Right lung (tissue), 2 donors: ENCODE measurements at regions not wholly inside any gene's neighbourhood (a gene's known extent, or its start where the extent isn't known, plus 50 kb on each side); places are given as distances from the start of the nearest gene placed in this dataset.
"Not testable (repeated sequence)": the region's sequence is repeated elsewhere in the genome, so short reads cannot be mapped to it uniquely, and the experiment has no call there.

ENCODE experiments used
- DNase-seq, 2 donors: peaks; one replicate each; pipeline ENCODE4 v3.0.0-alpha.2; 2013

DNA sequence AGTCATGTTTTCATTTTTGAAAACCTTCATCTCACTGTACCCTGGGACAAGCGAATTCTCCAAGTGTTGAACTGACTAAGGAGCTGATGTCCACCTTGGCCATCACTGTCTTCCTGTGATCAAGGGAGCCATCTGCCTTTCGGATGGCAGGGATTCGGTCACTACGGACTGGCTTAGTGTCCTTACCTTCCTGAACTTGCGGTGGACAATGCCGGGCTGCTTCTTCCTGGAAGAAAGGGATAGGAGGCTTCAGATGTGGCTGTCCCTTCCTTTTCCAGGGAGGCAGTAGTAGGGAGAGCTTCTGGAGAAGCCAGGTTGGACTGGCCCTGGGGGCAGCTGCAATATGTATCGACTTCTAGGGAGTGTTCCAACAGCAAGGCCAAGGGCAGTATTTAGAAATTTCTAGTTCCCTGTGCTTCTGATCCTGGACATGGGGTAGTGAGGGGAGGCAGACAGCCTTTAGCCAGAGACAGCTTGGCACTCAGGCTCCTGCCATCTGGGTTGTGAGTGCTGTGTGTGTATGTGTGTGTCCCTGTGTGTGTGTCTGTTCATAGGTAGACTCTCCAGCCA, 114.6 kb downstream of the IER5 start:
- no peak for DNase-seq

DNA sequence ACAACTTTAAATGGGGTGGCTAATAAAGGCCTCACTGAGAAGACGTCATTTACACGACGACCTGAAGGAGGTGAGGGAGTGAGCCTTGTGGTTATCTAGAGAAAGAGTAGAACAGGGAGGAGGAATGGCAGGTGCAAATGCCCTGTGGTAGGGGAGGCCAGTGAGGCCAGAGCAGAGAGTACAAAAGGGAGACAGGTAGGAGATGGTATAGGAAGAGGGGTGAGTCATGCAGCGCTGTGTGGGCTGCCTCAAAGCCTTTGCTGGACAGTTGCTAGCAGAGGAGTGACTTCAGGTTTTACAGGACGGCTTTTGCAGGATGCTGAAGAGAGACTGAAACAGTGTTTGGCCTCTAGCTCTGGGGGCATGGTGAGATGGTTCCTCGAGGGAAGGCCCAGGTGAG, 116.0 kb downstream of the IER5 start:
- no peak for DNase-seq

DNA sequence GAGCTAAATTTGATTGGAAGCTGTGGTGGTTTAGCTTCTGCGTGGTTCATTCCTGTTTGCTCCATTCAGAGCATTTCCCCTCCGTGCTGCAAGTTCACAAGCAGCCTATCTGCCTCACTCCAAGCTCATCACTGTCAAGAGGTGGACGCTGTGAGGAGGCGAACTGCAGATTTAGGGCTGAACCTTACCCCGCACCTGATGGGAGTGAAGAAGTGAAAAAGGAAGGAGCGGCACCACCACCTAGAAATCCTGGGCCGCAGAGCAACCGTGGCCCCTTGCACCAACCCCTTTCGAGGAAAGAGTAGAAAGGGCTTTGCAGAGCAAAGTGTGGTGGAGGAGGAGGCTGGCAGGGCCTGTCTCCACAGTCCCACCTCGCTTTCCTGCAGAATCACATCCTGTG, 117.4 kb downstream of the IER5 start:
- DNase-seq, result no peak

DNA sequence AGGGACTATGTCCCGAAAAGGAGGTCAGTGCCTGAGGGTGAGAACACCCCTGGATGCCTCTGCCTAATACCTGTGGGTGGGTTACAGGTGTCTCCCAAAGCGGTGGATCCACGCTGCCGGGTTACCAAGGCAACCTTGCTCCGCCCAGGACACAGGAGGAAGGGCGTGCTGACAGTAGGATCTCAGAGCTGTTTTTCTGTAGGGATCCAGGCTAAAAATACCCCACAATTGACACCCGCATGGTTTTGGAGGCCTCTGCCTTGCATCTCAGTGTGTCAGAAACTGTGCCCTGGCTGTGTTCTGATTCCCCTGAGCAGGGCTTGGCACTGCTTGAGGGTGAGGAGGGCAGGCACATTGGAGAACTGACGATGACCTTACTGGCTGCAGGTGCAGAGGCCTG, 118.0 kb downstream of the IER5 start:
- no peak for DNase-seq

DNA sequence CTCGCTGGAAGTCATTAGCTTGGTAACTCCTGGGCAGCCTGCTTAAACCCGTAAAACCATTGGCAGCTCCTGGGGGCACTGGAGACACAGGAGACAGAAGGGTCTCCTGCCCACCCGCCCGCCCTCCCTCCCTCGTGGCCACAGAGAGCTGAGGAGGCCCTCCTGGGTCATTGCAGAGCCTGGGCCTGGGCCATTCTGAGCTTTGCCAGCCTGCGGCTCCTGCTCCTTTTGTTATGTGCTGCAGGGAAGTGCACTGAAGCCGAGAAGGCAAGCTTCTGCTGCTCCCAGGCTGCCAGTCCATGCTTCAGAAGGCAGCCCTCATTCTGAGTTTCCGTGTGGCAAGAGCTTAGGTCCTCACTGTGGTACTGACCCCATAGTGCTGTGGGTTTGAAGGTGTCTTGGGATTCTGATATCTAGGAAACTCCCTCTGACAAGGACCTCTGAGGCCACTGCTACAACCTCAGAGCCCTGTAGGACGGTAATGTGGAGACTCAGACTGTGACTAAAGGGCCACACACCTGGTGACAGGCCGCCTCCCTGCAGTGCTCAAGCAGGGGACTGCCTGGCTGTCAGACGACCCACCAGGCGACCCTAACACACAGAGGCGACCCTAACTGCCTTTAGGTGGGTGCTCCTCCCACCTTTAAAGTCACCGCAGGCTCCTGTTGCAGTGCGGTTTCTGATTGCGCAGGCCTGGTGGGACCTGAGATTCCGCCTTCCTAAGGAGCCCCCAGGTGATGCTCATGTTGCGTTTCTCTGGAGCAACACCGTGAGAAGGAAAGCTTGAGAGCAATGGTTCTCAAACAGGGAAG, 118.7 kb downstream of the IER5 start:
- DNase-seq, result no peak

DNA sequence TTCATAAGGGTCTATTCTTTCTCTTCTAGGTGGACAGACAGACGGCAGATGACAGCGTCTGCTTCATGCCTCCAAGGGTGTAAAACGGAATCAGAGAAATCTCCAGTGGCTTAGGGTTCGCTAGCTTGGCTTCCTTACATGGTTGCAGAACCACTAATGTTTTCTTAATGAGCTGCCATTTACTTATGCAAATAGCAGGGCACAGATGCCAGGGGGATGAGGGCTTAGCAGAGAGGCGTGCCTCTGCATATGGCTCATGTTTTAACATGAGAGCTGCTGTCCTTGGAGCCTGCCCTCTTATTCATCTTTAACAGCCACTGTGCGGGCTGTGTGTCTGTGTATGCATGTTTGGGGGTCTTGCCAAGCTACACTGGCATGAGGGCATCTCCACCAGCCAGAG, 119.6 kb downstream of the IER5 start:
- no peak for DNase-seq

DNA sequence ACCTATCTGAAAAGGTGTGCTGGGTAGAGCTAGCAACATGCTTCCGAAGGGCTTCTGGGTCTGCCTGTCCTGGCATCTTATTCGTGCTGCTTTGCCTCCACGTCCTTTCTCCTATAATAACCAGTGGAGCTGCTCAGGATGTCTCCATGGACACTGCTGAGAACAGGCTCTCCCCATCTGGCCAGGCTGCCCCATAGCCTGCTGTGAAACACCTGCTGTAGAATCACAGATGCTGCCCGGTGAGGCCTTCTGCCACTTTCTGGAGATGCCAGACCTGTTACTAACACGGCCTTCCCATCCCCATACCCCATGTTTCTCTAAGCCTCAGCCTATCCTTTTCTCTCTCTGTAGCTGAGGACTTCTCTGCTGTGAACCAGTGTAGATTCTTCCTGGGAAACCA, 120.5 kb downstream of the IER5 start:
- no peak for DNase-seq

DNA sequence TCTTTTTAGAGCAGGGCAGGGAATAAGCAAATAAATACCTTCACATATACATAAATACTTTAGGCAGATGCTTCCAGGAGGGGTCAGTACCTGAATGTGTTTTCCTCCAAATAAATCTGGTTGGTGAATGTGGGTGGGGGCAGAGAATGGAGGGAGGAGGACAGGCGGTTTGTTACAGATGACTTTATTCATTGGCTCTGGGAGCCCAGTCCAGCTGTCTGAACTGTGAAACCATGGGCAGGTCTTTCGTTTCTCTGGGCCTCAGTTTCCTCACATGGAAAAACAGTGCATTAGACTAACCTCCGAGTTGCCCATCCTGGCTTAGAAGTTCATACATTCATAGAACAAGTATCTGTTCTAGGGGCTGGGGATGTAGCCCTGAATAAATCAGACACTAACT, 124.6 kb downstream of the IER5 start:
- no peak for DNase-seq

DNA sequence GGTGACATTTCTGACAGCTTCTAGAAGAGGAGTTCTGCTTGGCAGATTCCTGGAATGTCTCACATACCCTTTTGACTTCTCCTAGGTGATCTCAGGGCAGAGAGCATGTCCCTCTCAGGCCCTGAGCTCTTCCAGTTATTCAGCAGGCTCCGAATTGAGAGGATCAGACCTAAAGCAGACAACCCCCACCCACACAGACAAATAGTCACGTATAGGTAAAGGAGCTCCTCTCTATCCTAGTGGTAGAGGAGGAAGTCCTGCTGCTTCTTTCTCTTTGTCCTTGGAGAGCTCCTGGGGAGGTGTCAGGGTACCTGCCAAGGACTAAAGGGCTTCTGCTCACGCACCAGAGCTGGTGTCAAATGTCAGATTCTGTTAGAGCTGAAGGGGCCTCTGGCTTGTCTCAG, 128.1 kb downstream of the IER5 start:
- DNase-seq, result no peak

DNA sequence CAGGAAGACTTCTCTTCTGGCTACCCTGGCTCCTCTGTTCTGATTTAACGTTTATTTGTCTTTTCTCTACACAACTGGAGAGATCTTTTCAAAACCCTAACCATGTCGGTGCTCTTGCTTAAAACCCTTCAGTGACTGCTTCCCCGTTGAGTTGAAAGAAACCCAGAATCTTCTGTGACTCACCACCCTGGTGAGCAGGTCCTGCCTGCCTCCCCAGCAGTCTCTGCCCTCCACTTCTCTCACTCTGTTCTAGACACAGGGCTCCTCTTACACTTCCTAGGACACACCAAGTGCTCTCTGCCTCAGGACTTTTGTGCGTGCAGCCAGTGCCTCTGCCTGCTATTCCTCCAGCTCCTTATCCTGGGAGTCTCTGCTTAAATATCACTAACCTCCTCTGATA, 131.4 kb downstream of the IER5 start:
- no peak for DNase-seq

DNA sequence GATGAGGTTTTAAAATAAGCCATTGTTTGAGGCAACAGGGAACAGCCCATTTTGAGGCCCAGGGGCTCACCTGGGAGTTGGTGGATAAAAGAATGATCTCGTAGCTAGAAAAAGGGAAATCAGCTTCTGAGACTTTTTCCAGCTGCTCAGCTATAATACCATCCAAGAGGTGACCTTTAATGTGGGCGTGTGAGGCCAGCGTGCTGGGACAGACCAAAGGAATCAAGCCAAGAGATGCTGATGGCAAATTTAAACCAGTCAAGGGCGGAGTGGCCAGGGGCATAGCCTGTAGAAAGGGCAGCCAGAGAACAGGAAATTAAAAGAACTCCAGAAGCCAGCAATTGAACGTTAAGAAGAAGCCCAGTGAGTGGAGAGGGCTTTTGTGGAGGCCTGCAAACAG, 132.6 kb downstream of the IER5 start:
- no peak for DNase-seq

DNA sequence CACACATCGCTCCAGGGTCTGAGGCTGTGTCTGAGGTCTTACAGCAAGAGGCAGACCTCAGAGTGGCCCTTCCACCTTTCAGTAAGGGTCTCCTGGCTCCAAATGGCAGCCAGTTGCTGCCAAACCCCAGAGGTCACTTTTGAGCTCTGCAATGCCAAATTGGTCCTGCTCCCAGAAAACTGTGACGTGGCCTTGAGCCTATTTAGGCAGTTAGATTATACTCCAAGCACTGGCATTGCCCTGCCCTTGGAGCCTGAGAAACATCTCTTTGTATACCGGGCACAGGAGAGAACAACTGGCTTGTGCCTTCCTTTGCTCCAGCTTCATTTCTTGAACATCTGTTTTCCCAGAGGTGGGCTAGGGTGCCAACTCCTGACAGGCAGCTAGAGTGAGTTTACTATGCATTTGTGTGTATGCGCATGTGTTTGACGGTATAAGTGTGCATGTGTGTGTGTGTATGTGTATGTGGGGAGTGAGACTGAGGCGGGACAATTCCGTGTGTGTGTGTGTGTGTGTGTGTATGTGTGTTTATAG, 134.5 kb downstream of the IER5 start:
- no peak for DNase-seq

DNA sequence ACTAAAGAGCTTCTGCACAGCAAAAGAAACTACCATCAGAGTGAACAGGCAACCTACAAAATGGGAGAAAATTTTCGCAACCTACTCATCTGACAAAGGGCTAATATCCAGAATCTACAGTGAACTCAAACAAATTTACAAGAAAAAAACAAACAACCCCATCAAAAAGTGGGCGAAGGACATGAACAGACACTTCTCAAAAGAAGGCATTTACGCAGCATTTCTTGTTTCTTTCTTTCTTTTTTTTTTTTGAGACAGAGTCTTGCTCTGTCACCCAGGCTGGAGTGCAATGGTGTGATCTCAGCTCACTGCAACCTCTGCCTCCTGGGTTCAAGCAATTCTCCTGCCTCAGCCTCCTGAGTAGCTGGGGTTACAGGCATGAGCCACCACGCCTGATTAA, 138.2 kb downstream of the IER5 start:
- DNase-seq, result not testable (repeated sequence)

DNA sequence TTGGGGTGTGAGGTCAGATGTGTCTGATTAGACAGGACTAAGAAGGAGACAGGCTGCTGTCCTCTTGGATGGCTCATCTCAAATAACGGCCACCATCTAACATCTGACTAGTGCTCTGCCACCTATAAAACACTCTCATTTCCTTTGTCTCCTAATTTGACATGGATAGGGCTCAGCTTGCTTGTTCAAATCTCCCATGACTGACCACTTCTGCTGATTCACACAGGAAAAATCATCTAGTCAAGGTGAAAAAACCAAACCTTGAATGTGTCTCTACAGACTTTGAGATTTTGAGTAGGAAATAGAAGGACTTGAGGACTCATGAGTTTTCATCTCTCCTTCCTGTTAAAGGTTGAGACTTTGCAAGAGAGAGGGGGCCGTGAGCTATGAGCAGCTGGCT, 150.6 kb downstream of the IER5 start:
- no peak for DNase-seq

DNA sequence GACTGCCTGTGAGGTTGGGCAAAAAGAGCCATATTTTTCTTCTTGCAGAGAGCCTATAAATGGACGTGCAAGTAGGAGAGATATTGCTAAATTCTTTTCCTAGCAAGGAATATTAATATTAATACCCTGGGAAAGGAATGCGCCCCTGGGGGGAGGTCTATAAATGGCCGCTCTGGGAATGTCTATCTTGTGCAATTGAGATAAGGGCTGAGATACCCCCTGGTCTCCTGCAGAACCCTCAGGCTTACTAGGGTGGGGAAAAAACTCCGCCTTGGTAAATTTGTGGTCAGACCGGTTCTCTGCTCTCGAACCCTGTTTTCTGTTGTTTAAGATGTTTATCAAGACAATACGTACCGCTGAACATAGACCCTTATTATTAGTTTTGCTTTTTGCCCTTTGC, 157.8 kb downstream of the IER5 start:
- DNase-seq, result not testable (repeated sequence)

DNA sequence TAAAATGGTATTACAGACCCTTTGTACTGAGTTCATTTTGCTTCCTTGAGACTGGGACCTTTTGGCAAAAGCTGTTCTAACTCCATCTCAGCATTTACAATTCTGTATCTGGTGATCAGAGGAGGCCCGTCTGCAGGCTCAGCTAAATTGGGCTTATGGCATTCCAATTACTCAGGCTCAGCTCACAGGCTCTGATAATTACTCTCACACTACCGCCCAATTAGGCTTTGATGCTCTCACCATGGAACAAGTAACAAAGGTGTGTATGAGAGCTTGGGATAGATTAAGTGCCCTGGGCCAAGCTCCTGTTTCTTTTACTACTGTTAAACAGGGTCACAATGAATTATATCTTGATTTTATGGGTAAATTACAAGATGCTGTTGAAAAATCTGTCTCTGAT, 159.9 kb downstream of the IER5 start:
- DNase-seq, result not testable (repeated sequence)

DNA sequence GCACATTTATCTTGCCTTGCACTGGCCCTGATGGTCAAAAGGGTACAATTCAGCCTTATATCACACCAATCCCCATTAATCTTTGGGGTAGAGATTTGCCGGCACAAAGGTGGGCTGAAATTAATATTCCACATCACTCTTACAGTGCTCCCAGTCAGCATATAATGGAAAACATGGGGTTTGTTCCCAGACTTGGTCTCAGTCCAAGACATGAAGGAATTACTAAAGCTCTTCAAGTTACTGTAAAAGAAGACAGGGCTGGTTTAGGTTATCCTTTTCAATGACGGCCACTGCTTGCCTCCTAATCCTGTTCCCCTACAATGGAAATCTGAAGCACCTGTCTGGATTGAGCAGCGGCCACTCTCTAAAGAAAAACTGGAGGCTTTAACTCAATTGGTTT, 160.7 kb downstream of the IER5 start:
- DNase-seq, result no peak

DNA sequence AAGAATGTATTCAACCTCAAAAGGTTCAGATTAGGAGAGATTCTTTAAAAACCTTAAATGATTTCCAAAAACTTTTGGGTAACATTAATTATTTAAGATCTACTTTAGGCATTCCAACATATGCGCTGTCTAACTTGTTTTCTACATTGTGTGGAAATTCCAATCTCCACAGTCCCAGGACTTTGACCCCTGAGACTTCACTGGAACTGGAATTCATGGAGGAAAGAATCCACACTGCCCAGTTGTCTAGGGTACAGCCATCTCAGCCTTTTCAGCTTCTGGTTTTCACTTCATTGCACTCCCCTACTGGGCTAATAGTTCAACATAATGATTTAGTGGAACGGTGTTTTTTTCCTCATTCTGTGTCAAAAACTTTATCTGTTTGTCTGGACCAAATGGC, 161.5 kb downstream of the IER5 start:
- DNase-seq, result no peak

DNA sequence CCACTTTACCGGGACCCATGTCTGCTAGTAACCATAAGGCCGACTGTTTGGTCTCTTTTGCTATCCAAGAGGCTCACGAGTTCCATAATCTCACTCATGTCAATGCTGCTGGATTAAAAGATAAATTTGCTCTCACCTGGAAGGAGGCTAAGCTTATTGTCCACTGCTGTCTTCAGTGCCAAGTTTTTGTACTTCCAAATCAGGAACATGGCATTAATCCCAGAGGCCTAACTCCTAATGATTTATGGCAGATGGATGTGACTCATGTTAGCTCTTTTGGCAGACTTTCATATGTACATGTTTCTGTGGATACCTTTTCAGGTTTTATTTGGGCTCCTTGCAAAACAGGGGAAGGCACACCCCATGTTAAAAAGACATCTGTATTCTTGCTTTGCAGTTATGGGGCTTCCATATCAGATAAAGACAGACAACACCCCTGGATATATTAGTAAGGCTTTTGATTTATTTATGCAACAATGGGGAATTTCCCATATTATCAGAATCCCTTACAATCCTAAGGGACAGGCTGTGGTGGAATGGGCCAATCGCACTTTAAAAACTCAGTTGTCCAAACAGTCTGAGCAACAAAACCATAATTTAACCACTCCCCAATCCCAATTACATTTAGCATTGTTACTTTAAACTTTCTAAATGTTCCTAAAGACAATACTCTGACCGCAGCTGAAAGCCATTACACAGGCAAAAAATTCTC, 162.7 kb downstream of the IER5 start:
- DNase-seq, result no peak

DNA sequence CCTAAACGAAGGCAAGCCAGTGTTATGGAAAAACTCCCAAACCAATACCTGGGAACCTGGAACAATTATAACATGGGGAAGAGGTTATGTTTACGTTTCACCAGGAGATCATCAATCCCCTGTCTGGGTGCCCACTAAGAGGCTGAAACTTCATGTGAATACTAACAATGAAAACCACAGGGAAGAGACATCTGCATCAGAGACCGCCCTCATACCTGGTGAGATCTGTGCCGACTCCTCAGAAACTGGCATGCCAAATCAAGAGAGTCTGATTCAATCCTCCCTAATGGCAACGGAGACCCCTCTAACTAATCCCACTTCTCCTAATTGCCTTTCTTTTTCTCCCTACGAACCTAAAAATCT, 163.2 kb downstream of the IER5 start:
- DNase-seq, result no peak

DNA sequence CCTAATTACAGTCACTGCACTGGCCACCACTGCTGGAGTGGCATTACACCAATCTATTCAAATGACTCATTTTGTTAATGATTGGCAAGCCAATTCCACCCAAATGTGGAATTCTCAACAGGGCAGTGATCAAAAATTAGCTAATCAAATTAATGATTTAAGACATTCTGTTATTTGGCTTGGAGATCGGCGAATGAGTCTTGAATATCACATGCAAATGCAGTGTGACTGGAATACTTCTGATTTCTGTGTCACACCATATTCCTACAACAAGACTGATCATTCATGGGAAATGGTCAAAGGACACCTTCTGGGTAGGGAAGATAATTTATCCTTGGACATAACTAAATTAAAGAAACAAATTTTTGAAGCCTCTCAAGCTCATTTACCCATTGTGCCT, 165.1 kb downstream of the IER5 start:
- DNase-seq, result not testable (repeated sequence)

DNA sequence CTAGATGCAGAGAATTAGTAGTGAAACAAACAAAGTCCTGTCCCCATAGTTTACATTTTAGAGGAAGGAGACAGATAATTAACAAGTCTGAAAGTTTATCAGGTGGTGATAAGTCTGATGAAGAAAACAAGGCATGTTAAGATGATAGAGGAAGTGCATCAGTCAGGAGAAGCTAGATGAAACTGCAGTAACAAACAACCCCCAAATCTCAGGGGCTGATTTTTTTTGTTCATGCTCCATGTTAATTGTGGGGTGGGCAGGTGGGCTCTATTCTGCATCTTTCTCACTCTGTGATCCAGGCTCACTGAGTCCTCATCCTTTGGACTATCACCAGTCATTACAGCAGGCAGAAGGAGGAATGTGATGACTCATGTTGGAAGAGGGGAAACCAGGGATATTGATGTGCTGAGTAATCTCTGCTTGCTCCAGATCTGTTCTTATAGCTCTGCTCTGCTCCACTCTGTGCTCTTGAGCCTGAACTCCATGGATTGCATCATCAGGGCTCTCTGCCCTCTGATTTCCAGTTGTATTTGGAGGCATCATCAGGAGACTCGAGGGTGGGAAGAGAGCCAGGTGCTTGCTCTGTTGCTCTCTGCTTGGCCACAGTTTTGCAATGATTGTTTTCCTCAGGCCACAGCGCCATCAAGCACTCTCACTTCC, 166.9 kb downstream of the IER5 start:
- DNase-seq, result no peak

DNA sequence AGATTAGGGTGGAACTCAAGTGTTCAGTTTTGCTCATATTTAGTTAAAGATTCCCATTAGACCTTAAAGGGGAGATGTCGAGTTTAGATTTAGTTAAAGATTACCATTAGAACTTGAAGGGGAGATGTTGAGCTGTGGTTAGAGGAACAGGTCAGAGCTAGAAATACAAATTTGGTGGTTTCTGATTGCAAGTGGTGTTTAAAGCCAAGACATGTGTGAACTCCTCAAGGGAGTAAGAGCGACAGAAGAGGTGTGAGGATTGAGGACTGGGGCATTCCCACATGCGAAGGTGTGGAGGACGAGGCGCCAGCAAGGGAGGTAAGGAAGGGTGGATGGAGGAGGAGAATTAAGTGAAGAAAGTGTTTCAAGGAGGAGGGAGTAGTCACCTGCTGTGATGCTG, 168.6 kb downstream of the IER5 start:
- DNase-seq, result no peak
